Epithelial cell of proximal tubule (primary cell): ENCODE measurements at regions not wholly inside any gene's neighbourhood (a gene's known extent, or its start where the extent isn't known, plus 50 kb on each side); places are given as distances from the start of the nearest gene placed in this dataset.
"Not testable (repeated sequence)": the region's sequence is repeated elsewhere in the genome, so short reads cannot be mapped to it uniquely, and the experiment has no call there.

ENCODE experiments used
- DNase-seq: peaks from one replicate; pipeline ENCODE4 v3.0.0-alpha.2; 2011; ENCODE audit warnings: low read depth
- H3K4me3 ChIP-seq: 2 replicates; pipeline ENCODE4 v1.5.1; 2011; ENCODE audit warnings: low read depth, mild to moderate bottlenecking, low read length
- TF ChIP-seq, protein P1 (sequence below): conservative IDR thresholded peaks from 2 replicates; pipeline ENCODE4 v1.5.1; 2012; ENCODE audit warnings: low read depth, mild to moderate bottlenecking, low read length

DNA sequence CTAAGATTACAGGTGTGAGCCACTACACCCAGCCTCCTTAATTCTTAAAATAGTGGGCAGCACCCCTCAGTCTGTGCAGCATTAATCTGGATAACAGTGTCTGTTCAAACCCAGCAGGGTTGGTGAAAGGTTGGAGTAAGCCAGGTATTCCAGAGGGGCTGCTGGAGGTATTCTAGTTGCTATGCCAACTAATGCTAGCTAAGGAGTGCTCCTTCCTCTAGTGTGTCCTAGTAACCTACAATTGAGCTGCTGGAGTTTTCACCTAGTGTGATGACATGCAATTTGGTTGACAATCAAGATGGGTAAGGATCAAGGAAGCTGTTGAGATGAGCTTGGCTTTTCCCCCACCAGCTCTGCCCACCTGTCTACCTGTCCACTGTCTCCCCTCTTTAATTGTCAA, 100.2 kb upstream of the IPO9 start:
- TF ChIP-seq, protein P1, sequence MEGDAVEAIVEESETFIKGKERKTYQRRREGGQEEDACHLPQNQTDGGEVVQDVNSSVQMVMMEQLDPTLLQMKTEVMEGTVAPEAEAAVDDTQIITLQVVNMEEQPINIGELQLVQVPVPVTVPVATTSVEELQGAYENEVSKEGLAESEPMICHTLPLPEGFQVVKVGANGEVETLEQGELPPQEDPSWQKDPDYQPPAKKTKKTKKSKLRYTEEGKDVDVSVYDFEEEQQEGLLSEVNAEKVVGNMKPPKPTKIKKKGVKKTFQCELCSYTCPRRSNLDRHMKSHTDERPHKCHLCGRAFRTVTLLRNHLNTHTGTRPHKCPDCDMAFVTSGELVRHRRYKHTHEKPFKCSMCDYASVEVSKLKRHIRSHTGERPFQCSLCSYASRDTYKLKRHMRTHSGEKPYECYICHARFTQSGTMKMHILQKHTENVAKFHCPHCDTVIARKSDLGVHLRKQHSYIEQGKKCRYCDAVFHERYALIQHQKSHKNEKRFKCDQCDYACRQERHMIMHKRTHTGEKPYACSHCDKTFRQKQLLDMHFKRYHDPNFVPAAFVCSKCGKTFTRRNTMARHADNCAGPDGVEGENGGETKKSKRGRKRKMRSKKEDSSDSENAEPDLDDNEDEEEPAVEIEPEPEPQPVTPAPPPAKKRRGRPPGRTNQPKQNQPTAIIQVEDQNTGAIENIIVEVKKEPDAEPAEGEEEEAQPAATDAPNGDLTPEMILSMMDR: no peak
- no peak for DNase-seq
- H3K4me3 ChIP-seq: no peak overlapping the region

DNA sequence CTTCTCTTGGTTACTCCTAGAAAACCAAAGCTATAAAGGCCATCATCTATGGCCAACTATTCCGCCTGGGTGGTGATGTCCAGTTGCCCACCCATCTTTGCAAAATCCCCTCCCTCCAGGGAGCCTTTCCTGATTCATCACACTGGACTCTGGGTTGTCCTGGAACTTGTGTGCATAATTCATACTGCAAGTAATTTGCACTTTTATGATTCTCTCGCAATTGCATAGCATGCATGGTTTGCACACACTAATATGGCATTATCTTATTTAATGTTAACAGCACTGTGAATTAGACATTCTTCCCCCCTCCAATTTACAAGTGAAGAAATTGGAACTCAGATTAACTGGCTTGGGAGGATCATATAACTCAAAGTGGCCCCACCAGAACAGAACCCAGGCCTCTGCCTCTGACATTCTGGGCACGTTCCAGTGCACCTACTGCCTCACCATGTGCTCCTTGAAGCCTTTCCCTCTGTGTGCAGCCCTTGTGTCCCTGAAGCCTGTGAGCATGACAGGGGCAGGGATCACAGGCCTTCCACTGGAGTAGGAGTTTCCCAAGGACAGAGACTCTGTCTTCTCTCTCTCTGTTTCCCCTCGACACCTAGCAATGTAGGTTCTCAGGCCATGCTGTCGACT, 98.9 kb upstream of the IPO9 start:
- no peak for DNase-seq
- TF ChIP-seq, protein P1: no peak

DNA sequence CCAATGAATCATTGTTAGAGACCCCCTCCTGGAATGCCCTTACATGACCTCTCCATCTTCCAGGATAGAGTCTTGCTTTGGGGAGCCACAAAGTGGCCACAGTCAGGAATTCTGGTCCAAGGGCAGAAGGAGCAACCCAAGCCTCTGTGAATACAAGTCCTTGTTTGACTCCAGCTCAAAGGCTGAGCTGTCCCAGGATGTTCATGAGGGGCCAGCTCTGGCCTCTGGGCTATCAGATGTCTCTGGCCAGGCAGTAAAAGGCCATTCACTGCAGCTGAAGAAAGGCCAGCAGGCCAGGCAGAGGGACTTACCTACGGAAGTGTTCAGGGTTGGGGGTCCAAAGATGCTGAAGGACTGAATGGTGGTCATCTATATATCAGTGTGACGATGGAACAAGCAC, 98.3 kb upstream of the IPO9 start:
- no peak overlapping the region for H3K4me3 ChIP-seq
- TF ChIP-seq, protein P1: no peak
- no peak for DNase-seq

More for the DNA sequence above, 98.9 kb upstream of the IPO9 start:
- no peak overlapping the region for H3K4me3 ChIP-seq

DNA sequence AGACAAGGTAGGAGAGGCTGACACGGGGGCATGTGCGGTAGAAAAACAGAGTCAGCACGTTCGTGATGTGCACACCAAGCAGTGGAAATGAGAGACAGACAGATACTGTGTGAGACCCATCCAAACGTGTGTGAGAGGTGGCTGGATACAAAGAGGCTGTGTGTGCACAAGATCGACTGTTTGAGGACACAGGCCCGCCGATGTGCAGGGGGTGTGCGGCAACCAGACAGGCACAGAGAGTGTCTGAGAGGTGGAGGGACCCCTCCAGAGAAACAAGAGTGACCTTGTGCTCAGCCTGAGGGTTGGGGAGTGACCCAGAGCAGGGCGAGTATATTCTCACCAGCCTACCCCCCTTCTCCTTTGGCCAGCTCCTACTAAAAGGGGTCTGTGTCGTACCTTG, 97.8 kb upstream of the IPO9 start:
- DNase-seq: no peak
- H3K4me3 ChIP-seq: no peak overlapping the region
- TF ChIP-seq, protein P1: no peak

DNA sequence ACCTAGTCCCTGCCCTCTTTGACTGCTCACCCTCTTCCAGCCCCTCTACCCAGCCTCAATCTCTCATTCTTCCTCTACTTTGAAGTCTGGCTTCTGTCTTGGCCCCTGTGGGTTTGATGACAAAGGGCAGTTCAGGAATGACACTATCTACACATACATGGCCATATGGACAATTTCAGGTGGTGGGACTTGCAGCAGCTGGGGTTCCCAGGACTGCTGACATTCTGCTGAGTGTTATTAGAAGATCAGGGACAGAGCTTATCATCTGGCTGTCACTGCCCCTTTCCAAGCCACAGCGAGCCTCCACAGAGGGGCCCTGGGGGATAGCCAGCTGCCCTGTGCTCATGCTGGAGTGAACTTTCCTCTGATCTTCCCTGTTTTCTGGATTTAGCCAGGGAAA, 97.4 kb upstream of the IPO9 start:
- no peak overlapping the region for H3K4me3 ChIP-seq
- no peak for DNase-seq
- TF ChIP-seq, protein P1: no peak

DNA sequence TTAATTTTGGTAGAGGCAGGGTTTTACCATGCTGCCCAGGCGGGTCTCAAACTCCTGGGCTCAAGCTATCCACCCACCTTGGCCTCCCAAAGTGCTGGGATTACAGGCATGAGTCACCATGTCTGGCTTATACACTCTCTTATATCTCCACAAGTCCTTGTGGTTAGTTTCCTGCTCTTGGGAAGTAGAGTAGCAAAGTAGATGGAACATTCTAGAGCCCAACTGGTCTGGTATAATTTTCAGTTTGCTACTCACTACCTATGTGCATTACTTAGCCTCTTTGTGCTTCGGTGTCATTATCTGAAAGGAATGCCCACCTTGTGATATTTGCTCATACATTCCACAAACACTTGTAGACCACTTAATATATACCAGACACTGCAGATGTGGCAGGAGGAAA, 96.6 kb upstream of the IPO9 start:
- no peak for DNase-seq
- TF ChIP-seq, protein P1: no peak
- H3K4me3 ChIP-seq: no peak overlapping the region

DNA sequence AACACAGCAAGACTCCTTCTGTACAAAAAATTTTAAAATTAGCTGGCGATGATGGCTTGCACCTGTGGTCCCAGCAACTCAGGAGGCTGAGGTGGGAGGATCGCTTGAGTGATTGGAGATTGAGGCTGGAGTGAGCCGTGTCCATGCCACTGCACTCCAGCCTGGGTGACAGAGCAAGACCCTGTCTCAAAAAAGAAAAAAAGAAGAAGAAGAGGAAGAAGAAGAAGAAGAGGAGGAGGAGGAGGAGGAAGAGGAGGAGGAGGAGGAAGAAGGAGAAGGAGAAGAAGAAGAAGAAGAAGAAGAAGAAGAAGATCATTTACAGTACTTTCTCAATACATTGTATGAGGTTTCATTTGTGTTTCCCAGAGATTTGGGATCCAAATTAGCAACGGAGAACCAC, 94.7 kb upstream of the IPO9 start:
- not testable (repeated sequence) for DNase-seq, H3K4me3 ChIP-seq
